ENCODE measurements at regions not wholly inside any gene's neighbourhood (a gene's known extent, or its start where the extent isn't known, plus 50 kb on each side); places are given as distances from the start of the nearest gene placed in this dataset.

GRCh38 chr17:72528683-72529082, 407.9 kb downstream of the SOX9 start:
- no peak overlapping the region for H3K4me3 Mint-ChIP-seq
- ATAC-seq (no peak), DNase-seq (no peak)
- H3K27ac Mint-ChIP-seq = no peak overlapping the region
- no peaks in the 10 kb centered on the region for H3K27me3 Mint-ChIP-seq (ENCODE audit: low read depth)
- ChIA-PET CTCF (no interaction called here), POLR2A (no interaction called here)
- H3K9me3 Mint-ChIP-seq (ENCODE audit: insufficient read depth) = no peaks in the 10 kb centered on the region
- no peaks in the 10 kb centered on the region for H3K4me1 Mint-ChIP-seq (ENCODE audit: low read depth)
- H3K36me3 Mint-ChIP-seq (ENCODE audit: low read depth) = no peaks in the 10 kb centered on the region

GRCh38 chr17:72529386-72529785, 408.6 kb downstream of the SOX9 start:
- Mint-ChIP-seq H3K36me3 (ENCODE audit: low read depth) (no peaks in the 10 kb centered on the region), H3K9me3 (ENCODE audit: insufficient read depth) (no peaks in the 10 kb centered on the region), H3K4me1 (ENCODE audit: low read depth) (no peaks in the 10 kb centered on the region), H3K27me3 (ENCODE audit: low read depth) (no peaks in the 10 kb centered on the region), H3K27ac (no peak overlapping the region), H3K4me3 (no peak overlapping the region)
- ATAC-seq (no peak), DNase-seq (no peak)
- CTCF ChIA-PET = no interaction called here
- POLR2A ChIA-PET = no interaction called here

GRCh38 chr17:72530454-72530853, 409.6 kb downstream of the SOX9 start:
- no peak overlapping the region for H3K27ac Mint-ChIP-seq
- ATAC-seq = no peak

GRCh38 chr17:72531729-72532128, 410.9 kb downstream of the SOX9 start:
- no peak overlapping the region for H3K4me3 Mint-ChIP-seq
- no peak overlapping the region for H3K27ac Mint-ChIP-seq
- ChIA-PET POLR2A (no interaction called here), CTCF (no interaction called here)
- H3K27me3 Mint-ChIP-seq (ENCODE audit: low read depth) = no peaks in the 10 kb centered on the region
- no peaks in the 10 kb centered on the region for H3K4me1 Mint-ChIP-seq (ENCODE audit: low read depth)
- no peak for DNase-seq
- H3K36me3 Mint-ChIP-seq (ENCODE audit: low read depth) = no peaks in the 10 kb centered on the region
- no peak for ATAC-seq
- no peaks in the 10 kb centered on the region for H3K9me3 Mint-ChIP-seq (ENCODE audit: insufficient read depth)

More at GRCh38 chr17:72530454-72530853, 409.6 kb downstream of the SOX9 start:
- no peaks in the 10 kb centered on the region for H3K9me3 Mint-ChIP-seq (ENCODE audit: insufficient read depth)
- no peaks in the 10 kb centered on the region for H3K4me1 Mint-ChIP-seq (ENCODE audit: low read depth)
- H3K4me3 Mint-ChIP-seq = no peak overlapping the region
- ChIA-PET CTCF (no interaction called here), POLR2A (no interaction called here)
- no peaks in the 10 kb centered on the region for H3K27me3 Mint-ChIP-seq (ENCODE audit: low read depth)
- no peak for DNase-seq
- no peaks in the 10 kb centered on the region for H3K36me3 Mint-ChIP-seq (ENCODE audit: low read depth)

- no peak for DNase-seq
- ChIA-PET CTCF (no interaction called here), POLR2A (no interaction called here)
- H3K36me3 Mint-ChIP-seq (ENCODE audit: low read depth) = no peaks in the 10 kb centered on the region
- peaks cover under 1% of the 10 kb centered on the region for H3K27me3 Mint-ChIP-seq (ENCODE audit: low read depth)
- no peak overlapping the region for H3K27ac Mint-ChIP-seq
- H3K4me3 Mint-ChIP-seq = no peak overlapping the region
- H3K4me1 Mint-ChIP-seq (ENCODE audit: low read depth) = no peaks in the 10 kb centered on the region
- no peak for ATAC-seq
- H3K9me3 Mint-ChIP-seq (ENCODE audit: insufficient read depth) = no peaks in the 10 kb centered on the region
Measured at GRCh38 chr17:72534265-72534664, 413.4 kb downstream of the SOX9 start.

- DNase-seq (no peak), ATAC-seq (no peak)
- Mint-ChIP-seq H3K27me3 (ENCODE audit: low read depth) (peaks cover 6% of the 10 kb centered on the region), H3K4me1 (ENCODE audit: low read depth) (no peaks in the 10 kb centered on the region), H3K27ac (no peak overlapping the region), H3K36me3 (ENCODE audit: low read depth) (no peaks in the 10 kb centered on the region), H3K4me3 (no peak overlapping the region), H3K9me3 (ENCODE audit: insufficient read depth) (no peaks in the 10 kb centered on the region)
- ChIA-PET CTCF (no interaction called here), POLR2A (no interaction called here)
Measured at GRCh38 chr17:72534776-72535175, 414.0 kb downstream of the SOX9 start.

- ChIA-PET POLR2A (no interaction called here), CTCF (no interaction called here)
- Mint-ChIP-seq H3K36me3 (ENCODE audit: low read depth) (no peaks in the 10 kb centered on the region), H3K9me3 (ENCODE audit: insufficient read depth) (no peaks in the 10 kb centered on the region), H3K4me1 (ENCODE audit: low read depth) (peaks cover 2% of the 10 kb centered on the region), H3K4me3 (no peak overlapping the region), H3K27me3 (ENCODE audit: low read depth) (peaks cover 8% of the 10 kb centered on the region), H3K27ac (no peak overlapping the region)
- no peak for ATAC-seq
- DNase-seq = no peak
Measured at GRCh38 chr17:72535346-72535745, 414.5 kb downstream of the SOX9 start.

GRCh38 chr17:72535779-72536178, 415.0 kb downstream of the SOX9 start:
- Mint-ChIP-seq H3K27me3 (ENCODE audit: low read depth) (peaks cover 8% of the 10 kb centered on the region), H3K4me1 (ENCODE audit: low read depth) (peaks cover 4% of the 10 kb centered on the region), H3K4me3 (no peak overlapping the region), H3K36me3 (ENCODE audit: low read depth) (no peaks in the 10 kb centered on the region), H3K9me3 (ENCODE audit: insufficient read depth) (no peaks in the 10 kb centered on the region), H3K27ac (no peak overlapping the region)
- DNase-seq (no peak), ATAC-seq (no peak)
- ChIA-PET CTCF (no interaction called here), POLR2A (no interaction called here)

GRCh38 chr17:72536788-72537187, 416.0 kb downstream of the SOX9 start:
- H3K4me3 Mint-ChIP-seq = no peak overlapping the region
- ATAC-seq = no peak
- H3K36me3 Mint-ChIP-seq (ENCODE audit: low read depth) = no peaks in the 10 kb centered on the region
- DNase-seq = no peak
- no peaks in the 10 kb centered on the region for H3K9me3 Mint-ChIP-seq (ENCODE audit: insufficient read depth)
- H3K4me1 Mint-ChIP-seq (ENCODE audit: low read depth) = peaks cover 5% of the 10 kb centered on the region
- H3K27ac Mint-ChIP-seq = no peak overlapping the region
- CTCF ChIA-PET = no interaction called here
- POLR2A ChIA-PET = no interaction called here
- peaks cover 11% of the 10 kb centered on the region for H3K27me3 Mint-ChIP-seq (ENCODE audit: low read depth)

GRCh38 chr17:72538443-72538842, 417.6 kb downstream of the SOX9 start:
- H3K36me3 Mint-ChIP-seq (ENCODE audit: low read depth) = no peaks in the 10 kb centered on the region
- no peaks in the 10 kb centered on the region for H3K9me3 Mint-ChIP-seq (ENCODE audit: insufficient read depth)
- no peak for DNase-seq
- peaks cover 5% of the 10 kb centered on the region for H3K4me1 Mint-ChIP-seq (ENCODE audit: low read depth)
- peaks cover 11% of the 10 kb centered on the region for H3K27me3 Mint-ChIP-seq (ENCODE audit: low read depth)
- no peak overlapping the region for H3K4me3 Mint-ChIP-seq
- CTCF ChIA-PET = interaction anchor here (1.0 to 1.7 kb wide), 2 partner anchors 1065 to 1910 kb away, joined by 3 read pairs; no protein-coding TSS in a partner anchor
- POLR2A ChIA-PET = no interaction called here
- no peak for ATAC-seq
- no peak overlapping the region for H3K27ac Mint-ChIP-seq

- ChIA-PET POLR2A (no interaction called here), CTCF (interaction anchor here (1.0 to 2.3 kb wide), 5 partner anchors 18 to 1911 kb away, joined by 3 to 9 read pairs (median 3); no protein-coding TSS in a partner anchor)
- no peaks in the 10 kb centered on the region for H3K36me3 Mint-ChIP-seq (ENCODE audit: low read depth)
- ATAC-seq = no peak
- no peak overlapping the region for H3K27ac Mint-ChIP-seq
- H3K9me3 Mint-ChIP-seq (ENCODE audit: insufficient read depth) = no peaks in the 10 kb centered on the region
- H3K4me1 Mint-ChIP-seq (ENCODE audit: low read depth) = peaks cover 5% of the 10 kb centered on the region
- peaks cover 11% of the 10 kb centered on the region for H3K27me3 Mint-ChIP-seq (ENCODE audit: low read depth)
- no peak for DNase-seq
- H3K4me3 Mint-ChIP-seq = no peak overlapping the region
Measured at GRCh38 chr17:72538901-72539352, 418.1 kb downstream of the SOX9 start.

GRCh38 chr17:72539981-72540897, 419.4 kb downstream of the SOX9 start:
- no peak overlapping the region for H3K27ac Mint-ChIP-seq
- peaks cover 11% of the 10 kb centered on the region for H3K27me3 Mint-ChIP-seq (ENCODE audit: low read depth)
- H3K36me3 Mint-ChIP-seq (ENCODE audit: low read depth) = no peaks in the 10 kb centered on the region
- ChIA-PET CTCF (interaction anchor here (0.6 to 2.3 kb wide), 6 partner anchors 17 to 1912 kb away, joined by 3 to 9 read pairs (median 3); no protein-coding TSS in a partner anchor), POLR2A (no interaction called here)
- H3K9me3 Mint-ChIP-seq (ENCODE audit: insufficient read depth) = no peaks in the 10 kb centered on the region
- DNase-seq = peak; percentile 65
- no peak overlapping the region for H3K4me3 Mint-ChIP-seq
- peaks cover 5% of the 10 kb centered on the region for H3K4me1 Mint-ChIP-seq (ENCODE audit: low read depth)
- ATAC-seq = peak; percentile 95
